Osteocyte (in vitro differentiated cells): ENCODE measurements at regions not wholly inside any gene's neighbourhood (a gene's known extent, or its start where the extent isn't known, plus 50 kb on each side); places are given as distances from the start of the nearest gene placed in this dataset.
"Not testable (repeated sequence)": the region's sequence is repeated elsewhere in the genome, so short reads cannot be mapped to it uniquely, and the experiment has no call there.

Source experiments
- DNase-seq: peaks from one replicate; pipeline ENCODE4 v3.0.0; 2021; ENCODE audit warnings: mixed read lengths; ENCODE audit not compliant: unreplicated experiment; ENCODE audit errors: extremely low spot score
- H3K27ac Mint-ChIP-seq: one replicate; pipeline ENCODE4 v1.8.0; 2021; ENCODE audit warnings: mild to moderate bottlenecking, mixed read lengths; ENCODE audit not compliant: unreplicated experiment
- H3K27me3 Mint-ChIP-seq: one replicate; pipeline ENCODE4 v1.8.0; 2021; ENCODE audit warnings: mixed read lengths; ENCODE audit not compliant: unreplicated experiment
- H3K36me3 Mint-ChIP-seq: one replicate; pipeline ENCODE4 v1.8.0; 2021; ENCODE audit warnings: mixed read lengths; ENCODE audit not compliant: unreplicated experiment
- H3K4me1 Mint-ChIP-seq: one replicate; pipeline ENCODE4 v1.8.0; 2021; ENCODE audit warnings: mixed read lengths; ENCODE audit not compliant: unreplicated experiment
- H3K4me3 Mint-ChIP-seq: one replicate; pipeline ENCODE4 v1.8.0; 2021; ENCODE audit warnings: mild to moderate bottlenecking, moderate library complexity, mixed read lengths; ENCODE audit not compliant: unreplicated experiment
- H3K9me3 Mint-ChIP-seq: one replicate; pipeline ENCODE4 v1.8.0; 2021; ENCODE audit warnings: mixed read lengths; ENCODE audit not compliant: unreplicated experiment
- CTCF ChIP-seq: fragments of 200-600 bp; sonication (generic); IDR thresholded peaks from 2 replicates; pipeline ENCODE4 v1.5.0; 2021; ENCODE audit warnings: antibody characterized with exemption, mild to moderate bottlenecking, moderate library complexity

- H3K36me3 Mint-ChIP-seq = no peaks in the 10 kb centered on the region
- H3K9me3 Mint-ChIP-seq = peaks cover 47% of the 10 kb centered on the region
- no peak overlapping the region for H3K4me3 Mint-ChIP-seq
- H3K27me3 Mint-ChIP-seq = no peaks in the 10 kb centered on the region
- H3K27ac Mint-ChIP-seq = no peak overlapping the region
- no peaks in the 10 kb centered on the region for H3K4me1 Mint-ChIP-seq
- TF ChIP-seq CTCF = no peak
- no peak for DNase-seq
These were observed 1143.8 kb downstream of the PCDH19 start for GRCh38 chrX:99266255-99266654.

- TF ChIP-seq CTCF = no peak
- H3K4me3 Mint-ChIP-seq = no peak overlapping the region
- no peaks in the 10 kb centered on the region for H3K27me3 Mint-ChIP-seq
- H3K4me1 Mint-ChIP-seq = no peaks in the 10 kb centered on the region
- H3K9me3 Mint-ChIP-seq = peaks cover 32% of the 10 kb centered on the region
- no peak for DNase-seq
- no peaks in the 10 kb centered on the region for H3K36me3 Mint-ChIP-seq
- H3K27ac Mint-ChIP-seq = no peak overlapping the region
These were observed 1161.9 kb downstream of the PCDH19 start for GRCh38 chrX:99248180-99248579.

DNA sequence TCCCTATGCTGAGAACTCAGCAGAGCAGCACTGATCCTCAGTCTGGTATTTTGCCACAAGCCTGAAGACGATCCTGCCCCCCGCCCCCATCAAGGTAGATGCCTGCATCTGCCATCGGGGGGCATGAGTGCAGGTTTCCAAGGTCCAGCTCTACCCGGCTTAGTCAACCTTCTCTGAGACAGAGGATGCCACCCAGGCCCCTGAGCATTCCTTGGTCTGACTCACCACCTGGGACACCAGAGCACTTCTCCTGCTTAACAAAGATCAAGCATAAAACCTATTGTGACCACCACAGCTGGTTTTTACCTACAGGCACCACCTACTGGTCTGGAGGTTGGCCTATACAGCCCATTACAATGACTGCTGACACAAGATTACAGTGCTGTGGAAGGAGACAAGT lies 1168.1 kb downstream of the PCDH19 start:
- no peak for DNase-seq
- Mint-ChIP-seq H3K4me3 (no peak overlapping the region), H3K27ac (no peak overlapping the region), H3K9me3 (peaks cover 30% of the 10 kb centered on the region), H3K36me3 (no peaks in the 10 kb centered on the region), H3K27me3 (no peaks in the 10 kb centered on the region), H3K4me1 (no peaks in the 10 kb centered on the region)
- no peak for TF ChIP-seq CTCF

DNA sequence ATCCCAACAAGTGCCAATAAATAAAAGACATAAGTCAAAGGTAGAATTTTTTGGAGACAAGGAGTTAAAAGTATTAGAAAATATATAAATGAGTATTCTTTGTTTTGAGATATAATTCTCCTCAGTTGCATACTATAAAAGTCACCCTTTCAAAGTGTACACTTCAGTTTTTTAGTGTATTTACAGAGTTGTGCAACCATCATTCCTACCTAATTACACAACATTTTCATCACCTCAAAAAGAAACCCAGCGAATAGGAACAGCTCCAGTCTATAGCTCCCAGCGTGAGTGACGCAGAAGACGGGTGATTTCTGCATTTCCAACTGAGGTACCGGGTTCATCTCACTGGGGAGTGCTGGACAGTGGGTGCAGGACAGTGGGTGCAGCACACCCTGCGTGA lies 1175.7 kb downstream of the PCDH19 start:
- H3K4me3 Mint-ChIP-seq, DNase-seq, H3K27me3 Mint-ChIP-seq, H3K27ac Mint-ChIP-seq, H3K4me1 Mint-ChIP-seq, H3K36me3 Mint-ChIP-seq: not testable (repeated sequence)
- peaks cover 12% of the 10 kb centered on the region for H3K9me3 Mint-ChIP-seq

GRCh38 chrX:99192421-99192820 lies 1217.7 kb downstream of the PCDH19 start:
- Mint-ChIP-seq H3K36me3 (no peaks in the 10 kb centered on the region), H3K9me3 (peaks cover 23% of the 10 kb centered on the region), H3K27ac (no peak overlapping the region), H3K4me1 (no peaks in the 10 kb centered on the region), H3K4me3 (no peak overlapping the region), H3K27me3 (no peaks in the 10 kb centered on the region)
- TF ChIP-seq CTCF = no peak
- DNase-seq = no peak

- no peak for TF ChIP-seq CTCF
- Mint-ChIP-seq H3K4me3 (no peak overlapping the region), H3K4me1 (no peaks in the 10 kb centered on the region), H3K36me3 (no peaks in the 10 kb centered on the region), H3K27ac (no peak overlapping the region), H3K9me3 (peaks cover 8% of the 10 kb centered on the region), H3K27me3 (no peaks in the 10 kb centered on the region)
- no peak for DNase-seq
These were observed 1225.9 kb downstream of the PCDH19 start for GRCh38 chrX:99184153-99184552.
